GM19395 (cell line): ENCODE measurements at regions not wholly inside any gene's neighbourhood (a gene's known extent, or its start where the extent isn't known, plus 50 kb on each side); places are given as distances from the start of the nearest gene placed in this dataset.
"Not testable (repeated sequence)": the region's sequence is repeated elsewhere in the genome, so short reads cannot be mapped to it uniquely, and the experiment has no call there.

Source experiments
- ATAC-seq: cut with Tn5 transposase; IDR thresholded peaks from one replicate; pipeline ENCODE4 v1.9.1; 2021; ENCODE audit warnings: mild to moderate bottlenecking, moderate library complexity; ENCODE audit not compliant: unreplicated experiment

GRCh38 chr1:173394813-173395212 is 82.3 kb upstream of the PRDX6 start:
- ATAC-seq = not testable (repeated sequence)

GRCh38 chr1:173395762-173396161 is 81.4 kb upstream of the PRDX6 start:
- no peak for ATAC-seq

- ATAC-seq = no peak
Observed at GRCh38 chr1:173400387-173400995, 76.6 kb upstream of the PRDX6 start.

- ATAC-seq = no peak
Observed at GRCh38 chr1:173403996-173404395, 73.1 kb upstream of the PRDX6 start.

GRCh38 chr1:173405281-173405680 is 71.9 kb upstream of the PRDX6 start:
- ATAC-seq = no peak

- ATAC-seq = no peak
Observed at GRCh38 chr1:173405834-173406233, 71.3 kb upstream of the PRDX6 start.

- ATAC-seq = peak; percentile 36
Observed at GRCh38 chr1:173406783-173407230, 70.3 kb upstream of the PRDX6 start.

- no peak for ATAC-seq
Observed at GRCh38 chr1:173407846-173408245, 69.3 kb upstream of the PRDX6 start.

- no peak for ATAC-seq
Observed at GRCh38 chr1:173408886-173409285, 68.2 kb upstream of the PRDX6 start.

GRCh38 chr1:173409613-173410012 is 67.5 kb upstream of the PRDX6 start:
- no peak for ATAC-seq

GRCh38 chr1:173410133-173410793 is 66.9 kb upstream of the PRDX6 start:
- ATAC-seq = no peak

GRCh38 chr1:173410794-173411236 is 66.3 kb upstream of the PRDX6 start:
- peak; percentile 55 for ATAC-seq

GRCh38 chr1:173411835-173412742 is 65.0 kb upstream of the PRDX6 start:
- no peak for ATAC-seq

GRCh38 chr1:173413271-173413707 is 63.8 kb upstream of the PRDX6 start:
- ATAC-seq = no peak

GRCh38 chr1:173414136-173414535 is 63.0 kb upstream of the PRDX6 start:
- ATAC-seq = peak; percentile 59

- no peak for ATAC-seq
Observed at GRCh38 chr1:173414539-173415226, 62.5 kb upstream of the PRDX6 start.

- peak; percentile 35 for ATAC-seq
Observed at GRCh38 chr1:173415490-173415889, 61.6 kb upstream of the PRDX6 start.

GRCh38 chr1:173415905-173416450 is 61.2 kb upstream of the PRDX6 start:
- peak; percentile 1 for ATAC-seq

- no peak for ATAC-seq
Observed at GRCh38 chr1:173417563-173417962, 59.6 kb upstream of the PRDX6 start.

GRCh38 chr1:173418107-173418985 is 58.8 kb upstream of the PRDX6 start:
- no peak for ATAC-seq
